ENCODE measurements at regions not wholly inside any gene's neighbourhood (a gene's known extent, or its start where the extent isn't known, plus 50 kb on each side); places are given as distances from the start of the nearest gene placed in this dataset.

DNA sequence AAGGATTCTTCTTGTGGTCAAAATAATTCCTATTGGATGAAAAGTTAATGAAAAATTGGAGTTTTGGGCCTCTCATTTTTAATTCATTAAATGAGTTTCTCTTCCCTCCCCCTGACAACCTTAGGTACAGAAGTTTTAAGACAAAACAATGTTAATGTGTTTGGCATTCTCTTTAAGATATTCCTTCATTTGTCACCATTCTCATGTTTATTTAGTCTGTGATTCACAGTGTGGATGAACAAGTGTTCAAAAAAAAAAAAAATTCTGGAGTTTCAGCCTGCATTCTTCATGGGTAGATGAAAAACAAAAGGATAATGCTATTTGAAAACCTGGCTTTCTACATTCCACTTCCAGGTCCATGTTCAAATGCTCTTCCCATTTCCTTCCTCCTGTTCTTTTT, 172.6 kb upstream of the LUZP2 start:
- TF ChIP-seq POLR2A (IDR thresholded peaks at IDR 0.05): no peak
- TF ChIP-seq, protein P1, sequence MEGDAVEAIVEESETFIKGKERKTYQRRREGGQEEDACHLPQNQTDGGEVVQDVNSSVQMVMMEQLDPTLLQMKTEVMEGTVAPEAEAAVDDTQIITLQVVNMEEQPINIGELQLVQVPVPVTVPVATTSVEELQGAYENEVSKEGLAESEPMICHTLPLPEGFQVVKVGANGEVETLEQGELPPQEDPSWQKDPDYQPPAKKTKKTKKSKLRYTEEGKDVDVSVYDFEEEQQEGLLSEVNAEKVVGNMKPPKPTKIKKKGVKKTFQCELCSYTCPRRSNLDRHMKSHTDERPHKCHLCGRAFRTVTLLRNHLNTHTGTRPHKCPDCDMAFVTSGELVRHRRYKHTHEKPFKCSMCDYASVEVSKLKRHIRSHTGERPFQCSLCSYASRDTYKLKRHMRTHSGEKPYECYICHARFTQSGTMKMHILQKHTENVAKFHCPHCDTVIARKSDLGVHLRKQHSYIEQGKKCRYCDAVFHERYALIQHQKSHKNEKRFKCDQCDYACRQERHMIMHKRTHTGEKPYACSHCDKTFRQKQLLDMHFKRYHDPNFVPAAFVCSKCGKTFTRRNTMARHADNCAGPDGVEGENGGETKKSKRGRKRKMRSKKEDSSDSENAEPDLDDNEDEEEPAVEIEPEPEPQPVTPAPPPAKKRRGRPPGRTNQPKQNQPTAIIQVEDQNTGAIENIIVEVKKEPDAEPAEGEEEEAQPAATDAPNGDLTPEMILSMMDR (IDR thresholded peaks at IDR 0.05): no peak
